ENCODE measurements at regions not wholly inside any gene's neighbourhood (a gene's known extent, or its start where the extent isn't known, plus 50 kb on each side); places are given as distances from the start of the nearest gene placed in this dataset.

- DNase-seq (ENCODE audit: insufficient read length, low spot score) (no peak), FAIRE-seq (no peak)
Measured at GRCh38 chr10:59108886-59109288, 67.6 kb upstream of the PHYHIPL start.

DNA sequence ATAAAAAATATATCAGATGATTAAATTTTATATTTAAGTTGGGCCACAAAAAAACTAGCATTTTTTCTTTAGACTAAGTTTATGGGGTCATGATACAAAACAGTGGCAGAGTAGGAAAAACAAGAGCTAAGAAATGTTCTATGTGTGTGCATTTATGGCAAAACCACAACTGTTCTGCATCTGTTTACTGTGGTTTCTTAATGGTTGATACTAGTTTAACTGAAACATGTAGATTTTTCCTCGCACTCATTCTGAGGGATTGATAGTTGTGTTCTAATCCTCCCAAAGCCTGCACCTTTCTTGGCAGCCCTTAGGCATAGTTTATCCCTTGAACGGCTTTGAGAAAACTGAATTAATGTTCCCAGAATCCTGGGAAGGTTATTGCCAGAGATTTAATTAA is 66.6 kb upstream of the PHYHIPL start:
- FAIRE-seq (no peak), DNase-seq (ENCODE audit: insufficient read length, low spot score) (no peak)

DNA sequence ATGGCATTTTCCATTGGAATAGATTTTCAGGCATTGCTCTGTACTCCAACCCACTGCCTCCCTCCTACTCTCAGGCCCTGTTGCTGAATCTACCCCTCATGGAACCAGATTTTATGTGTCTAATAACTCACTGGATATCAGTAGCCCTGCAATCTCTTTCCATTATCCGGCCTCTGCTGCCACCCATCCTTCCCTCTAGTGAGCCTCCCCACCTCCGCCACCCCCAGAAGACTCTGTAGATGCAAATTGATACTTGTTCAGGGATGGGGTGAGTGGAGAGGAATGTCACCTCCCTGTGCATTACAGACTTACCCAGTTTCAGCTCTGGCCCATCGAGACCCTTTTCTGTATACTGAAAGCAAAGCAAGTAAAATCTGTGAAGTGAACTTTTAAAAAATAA is 52.3 kb upstream of the PHYHIPL start:
- no peak for FAIRE-seq

DNA sequence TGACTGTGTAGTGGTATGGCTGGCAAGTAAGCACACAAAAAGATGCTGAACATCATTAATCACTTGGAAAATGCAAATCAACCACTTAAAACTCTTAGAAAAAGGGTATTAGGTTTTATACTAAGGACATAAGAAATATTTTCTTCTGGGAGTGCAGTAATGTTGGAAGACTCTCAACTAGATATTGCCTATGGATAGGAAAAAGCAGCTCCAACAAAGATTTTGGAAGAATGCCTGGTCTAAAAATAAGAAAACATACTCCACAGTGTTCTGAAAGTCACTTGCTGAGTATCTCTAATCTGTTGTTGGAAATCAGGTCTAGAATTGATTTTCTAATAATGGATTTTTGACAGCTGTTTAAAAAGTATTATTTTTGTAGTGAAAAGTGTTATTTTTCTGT is 50.8 kb upstream of the PHYHIPL start:
- FAIRE-seq: no peak
- no peak for DNase-seq (ENCODE audit: insufficient read length, low spot score)

More for the DNA sequence above, 52.3 kb upstream of the PHYHIPL start:
- DNase-seq (ENCODE audit: insufficient read length, low spot score): no peak

DNA sequence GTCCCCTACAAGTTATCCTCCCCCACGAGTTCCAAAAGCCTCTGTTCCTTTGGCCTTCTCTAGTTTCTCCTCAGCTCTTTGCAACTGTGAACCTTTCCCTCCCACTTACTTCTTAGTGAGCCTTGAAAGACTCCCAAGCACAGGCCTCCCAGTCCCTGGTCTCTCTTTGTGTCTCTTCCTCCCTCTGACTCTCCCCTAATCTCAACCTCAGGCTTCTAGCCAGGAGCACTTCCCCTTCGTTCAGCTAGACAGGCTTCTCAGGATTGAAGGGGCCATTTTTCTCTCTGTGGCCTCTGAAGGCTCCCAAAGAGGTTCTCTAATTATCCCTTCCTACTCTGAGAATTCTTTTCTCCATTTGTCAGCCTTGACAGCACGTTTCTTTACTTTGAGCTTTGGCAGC is 50.2 kb upstream of the PHYHIPL start:
- DNase-seq (ENCODE audit: insufficient read length, low spot score) (no peak), FAIRE-seq (no peak)

Measured in HTR-8/SVneo (cell line).